Keratinocyte (primary cell): ENCODE measurements at regions not wholly inside any gene's neighbourhood (a gene's known extent, or its start where the extent isn't known, plus 50 kb on each side); places are given as distances from the start of the nearest gene placed in this dataset.

Source experiments
- DNase-seq: peaks from one replicate; pipeline ENCODE4 v3.0.0-alpha.2; 2011; ENCODE audit warnings: low read depth, missing footprints, low spot score
- FAIRE-seq: peaks from 2 replicates; lab custom pipeline; 2011; peaks lifted over from hg19 to GRCh38; lab: Jason Lieb, UNC
- H2AFZ ChIP-seq: 2 replicates; pipeline ENCODE4 v1.6.0; 2012; ENCODE audit warnings: low read length, control low read depth, inconsistent platforms; ENCODE audit not compliant: control insufficient read depth
- H3K27ac ChIP-seq: 2 replicates; pipeline ENCODE4 v1.5.1; 2011; ENCODE audit warnings: low read length; ENCODE audit not compliant: control insufficient read depth, insufficient read depth
- H3K27me3 ChIP-seq: 3 replicates; pipeline ENCODE4 v1.6.0; 2011; ENCODE audit warnings: low read length; ENCODE audit not compliant: control insufficient read depth, insufficient read depth; ENCODE audit errors: extremely low read depth
- H3K36me3 ChIP-seq, 2 experiments: 2 replicates in 1 of 2; 3 replicates in 1 of 2; pipeline ENCODE4 v1.5.1; 2011; ENCODE audit warnings: low read length in 2 of 2, mild to moderate bottlenecking in 1 of 2; ENCODE audit not compliant: control insufficient read depth in 2 of 2, insufficient read depth in 2 of 2; ENCODE audit errors: extremely low read depth in 1 of 2
- H3K4me1 ChIP-seq: 3 replicates; pipeline ENCODE4 v1.5.1; 2011; ENCODE audit warnings: low read length; ENCODE audit not compliant: control insufficient read depth, insufficient read depth; ENCODE audit errors: extremely low read depth
- H3K4me2 ChIP-seq: 3 replicates; pipeline ENCODE4 v1.6.0; 2011; ENCODE audit warnings: low read depth, low read length; ENCODE audit not compliant: control insufficient read depth, insufficient read depth; ENCODE audit errors: extremely low read depth
- H3K4me3 ChIP-seq, 3 experiments: fragments of 200-600 bp in 1 of 3; sonication (generic) in 1 of 3; 2 replicates in 2 of 3; 3 replicates in 1 of 3; pipeline ENCODE4 v1.5.1; 2011 to 2016; ENCODE audit warnings: low read length in 3 of 3, mild to moderate bottlenecking in 3 of 3, control low read depth in 2 of 3, inconsistent platforms in 1 of 3, low read depth in 1 of 3, mixed read lengths in 1 of 3, mixed run types in 1 of 3, moderate library complexity in 1 of 3; ENCODE audit not compliant: control insufficient read depth in 2 of 3, insufficient read depth in 2 of 3; ENCODE audit errors: extremely low read depth in 1 of 3
- H3K79me2 ChIP-seq: 2 replicates; pipeline ENCODE4 v1.6.0; 2012; ENCODE audit warnings: low read length; ENCODE audit not compliant: control insufficient read depth, insufficient read depth
- H3K9ac ChIP-seq: 3 replicates; pipeline ENCODE4 v1.6.0; 2011; ENCODE audit warnings: low read length; ENCODE audit not compliant: control insufficient read depth, insufficient read depth; ENCODE audit errors: extremely low read depth
- H3K9me1 ChIP-seq: 3 replicates; pipeline ENCODE4 v1.6.0; 2011; ENCODE audit warnings: low read length; ENCODE audit not compliant: control insufficient read depth, insufficient read depth; ENCODE audit errors: extremely low read depth
- H3K9me3 ChIP-seq: 2 replicates; pipeline ENCODE4 v1.5.1; 2012; ENCODE audit warnings: low read depth, low read length; ENCODE audit not compliant: control insufficient read depth
- H4K20me1 ChIP-seq: 3 replicates; pipeline ENCODE4 v1.6.0; 2011; ENCODE audit warnings: low read length; ENCODE audit not compliant: control insufficient read depth, insufficient read depth; ENCODE audit errors: extremely low read depth
- EZH2 ChIP-seq: IDR thresholded peaks from one replicate; pipeline ENCODE4 v1.6.1; 2012; ENCODE audit warnings: inconsistent platforms, mild to moderate bottlenecking, low read length, moderate library complexity
- dilution Hi-C: fragments of 300-500 bp; cut with MboI; formaldehyde crosslinking; loops from one replicate; pipeline ENCODE4 v1.7.0; 2020; ENCODE audit warnings: low sequenced_read_pairs; ENCODE audit not compliant: extremely low pct_ligation_motif_present
- TF ChIP-seq, protein P1 (sequence below), 3 experiments: IDR thresholded peaks in 1 of 3; conservative IDR thresholded peaks in 1 of 3; optimal IDR thresholded peaks in 1 of 3; 2 replicates in 2 of 3; 3 replicates in 1 of 3; pipeline versions ENCODE3 to v1.5.1; 2011; ENCODE audit warnings: low read length in 3 of 3, mild to moderate bottlenecking in 3 of 3, moderate library complexity in 2 of 3, control low read depth in 1 of 3, inconsistent platforms in 1 of 3; ENCODE audit not compliant: insufficient read depth in 2 of 3; ENCODE audit errors: extremely low read depth in 1 of 3

DNA sequence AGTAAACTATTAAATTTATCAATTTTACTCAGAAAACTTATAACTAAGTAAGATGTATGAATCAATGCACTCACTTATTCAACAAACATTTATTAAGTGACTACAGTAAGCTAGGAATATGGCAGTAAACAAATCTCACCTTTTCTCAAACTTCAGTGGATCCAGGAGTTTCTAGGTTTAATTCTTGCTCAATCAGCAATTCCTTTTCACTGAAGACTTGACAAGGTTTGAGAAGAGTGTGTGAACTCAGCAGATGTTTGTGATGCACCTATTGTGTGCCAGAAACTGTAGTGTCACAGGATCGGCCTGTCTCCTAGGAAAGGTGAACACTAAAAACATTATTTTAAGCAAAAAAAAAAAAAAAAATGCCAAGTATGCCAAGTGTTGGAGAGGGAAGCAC is 167.8 kb downstream of the ALG10 start:
- peaks cover 3% of the 10 kb centered on the region for H3K9me3 ChIP-seq
- H2AFZ ChIP-seq = no peak overlapping the region
- H3K36me3 ChIP-seq = no peaks in the 10 kb centered on the region
- DNase-seq (no peak), FAIRE-seq (no peak)
- no peak overlapping the region for H3K4me2 ChIP-seq
- H3K4me1 ChIP-seq = no peaks in the 10 kb centered on the region
- H3K9me1 ChIP-seq = no peaks in the 10 kb centered on the region
- H3K4me3 ChIP-seq = no peak overlapping the region
- TF ChIP-seq, protein P1, sequence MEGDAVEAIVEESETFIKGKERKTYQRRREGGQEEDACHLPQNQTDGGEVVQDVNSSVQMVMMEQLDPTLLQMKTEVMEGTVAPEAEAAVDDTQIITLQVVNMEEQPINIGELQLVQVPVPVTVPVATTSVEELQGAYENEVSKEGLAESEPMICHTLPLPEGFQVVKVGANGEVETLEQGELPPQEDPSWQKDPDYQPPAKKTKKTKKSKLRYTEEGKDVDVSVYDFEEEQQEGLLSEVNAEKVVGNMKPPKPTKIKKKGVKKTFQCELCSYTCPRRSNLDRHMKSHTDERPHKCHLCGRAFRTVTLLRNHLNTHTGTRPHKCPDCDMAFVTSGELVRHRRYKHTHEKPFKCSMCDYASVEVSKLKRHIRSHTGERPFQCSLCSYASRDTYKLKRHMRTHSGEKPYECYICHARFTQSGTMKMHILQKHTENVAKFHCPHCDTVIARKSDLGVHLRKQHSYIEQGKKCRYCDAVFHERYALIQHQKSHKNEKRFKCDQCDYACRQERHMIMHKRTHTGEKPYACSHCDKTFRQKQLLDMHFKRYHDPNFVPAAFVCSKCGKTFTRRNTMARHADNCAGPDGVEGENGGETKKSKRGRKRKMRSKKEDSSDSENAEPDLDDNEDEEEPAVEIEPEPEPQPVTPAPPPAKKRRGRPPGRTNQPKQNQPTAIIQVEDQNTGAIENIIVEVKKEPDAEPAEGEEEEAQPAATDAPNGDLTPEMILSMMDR (optimal IDR thresholded peaks at IDR 0.05 in 1 of 3, IDR thresholded peaks at IDR 0.05 in 1 of 3, conservative IDR thresholded peaks at IDR 0.05 in 1 of 3; ENCODE audit: extremely low read depth in 1 of 3, insufficient read depth in 2 of 3, low read length in 3 of 3) = no peak
- no peak for TF ChIP-seq EZH2
- H3K9ac ChIP-seq = no peak overlapping the region
- dilution Hi-C loops = no loop called here
- H3K27me3 ChIP-seq = no peaks in the 10 kb centered on the region
- H4K20me1 ChIP-seq = no peaks in the 10 kb centered on the region
- H3K79me2 ChIP-seq = no peaks in the 10 kb centered on the region
- H3K27ac ChIP-seq = no peak overlapping the region

DNA sequence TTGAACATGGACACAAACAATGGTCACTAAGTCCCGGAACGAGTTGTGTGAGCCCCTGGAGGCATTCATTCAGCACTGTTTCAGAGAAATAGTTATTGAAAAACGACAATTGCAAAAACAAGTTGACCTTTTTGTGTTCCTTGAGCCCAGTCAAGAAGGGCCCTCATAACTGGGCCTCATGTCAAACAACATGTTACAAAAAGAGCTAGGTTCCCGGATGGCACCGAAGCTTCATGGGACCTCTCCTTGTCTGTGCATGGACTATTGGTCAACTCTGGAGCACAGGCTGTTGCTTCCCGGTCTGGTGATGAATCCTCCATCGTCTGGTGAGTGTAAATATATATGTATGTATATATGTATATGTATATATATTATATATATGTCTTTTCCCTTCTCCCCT is 176.6 kb downstream of the ALG10 start:
- TF ChIP-seq, protein P1 (optimal IDR thresholded peaks at IDR 0.05 in 1 of 3, IDR thresholded peaks at IDR 0.05 in 1 of 3, conservative IDR thresholded peaks at IDR 0.05 in 1 of 3; ENCODE audit: extremely low read depth in 1 of 3, insufficient read depth in 2 of 3, low read length in 3 of 3) = no peak
- TF ChIP-seq EZH2 = no peak
- FAIRE-seq (no peak), DNase-seq (no peak)
- H4K20me1 ChIP-seq = no peaks in the 10 kb centered on the region
- dilution Hi-C loops = no loop called here
- no peak overlapping the region for H3K4me3 ChIP-seq
- no peaks in the 10 kb centered on the region for H3K79me2 ChIP-seq
- no peaks in the 10 kb centered on the region for H3K9me3 ChIP-seq
- no peak overlapping the region for H3K4me2 ChIP-seq
- H3K9me1 ChIP-seq = no peaks in the 10 kb centered on the region
- no peaks in the 10 kb centered on the region for H3K36me3 ChIP-seq
- H2AFZ ChIP-seq = no peak overlapping the region
- no peaks in the 10 kb centered on the region for H3K27me3 ChIP-seq
- no peak overlapping the region for H3K27ac ChIP-seq
- H3K4me1 ChIP-seq = no peaks in the 10 kb centered on the region
- no peak overlapping the region for H3K9ac ChIP-seq
